Thoracic aorta (tissue), 2 donors: ENCODE measurements at regions not wholly inside any gene's neighbourhood (a gene's known extent, or its start where the extent isn't known, plus 50 kb on each side); places are given as distances from the start of the nearest gene placed in this dataset.

Experiments
- ATAC-seq: fragments of 150-250 bp; one replicate; pipeline ENCODE4 v1.8.0; 2017; ENCODE audit warnings: low read depth; ENCODE audit not compliant: insufficient number of reproducible peaks, low FRiP score
- DNase-seq: peaks from one replicate; pipeline ENCODE4 v3.0.0-alpha.2; 2020; ENCODE audit warnings: low spot score
- H3K27ac ChIP-seq, 2 donors: fragments of 200-600 bp; sonication (generic); 1 replicate in 1 of 2; 2 replicates in 1 of 2; pipeline ENCODE4 v1.5.1; 2016; ENCODE audit warnings: mild to moderate bottlenecking in 2 of 2, moderate library complexity in 2 of 2
- H3K27me3 ChIP-seq: fragments of 200-600 bp; sonication (generic); replicated peaks from 2 replicates; pipeline ENCODE4 v1.6.0; 2016; ENCODE audit warnings: mild to moderate bottlenecking; ENCODE audit not compliant: insufficient read depth
- H3K36me3 ChIP-seq: fragments of 200-600 bp; sonication (generic); one replicate; pipeline ENCODE4 v1.5.1; 2016
- H3K4me1 ChIP-seq, 2 donors: fragments of 200-600 bp; sonication (generic); 1 replicate in 1 of 2; 2 replicates in 1 of 2; pipeline versions ENCODE4 v1.5.1 to v1.6.0; 2016; ENCODE audit warnings: low read depth in 2 of 2, mild to moderate bottlenecking in 1 of 2; ENCODE audit not compliant: control insufficient read depth in 1 of 2
- H3K4me3 ChIP-seq: fragments of 200-600 bp; sonication (generic); 2 replicates; pipeline ENCODE4 v1.5.1; 2016; ENCODE audit warnings: mild to moderate bottlenecking
- H3K9me3 ChIP-seq: fragments of 200-600 bp; sonication (generic); 2 replicates; pipeline ENCODE4 v1.5.1; 2016
- CTCF ChIP-seq: fragments of 200-600 bp; sonication (generic); IDR thresholded peaks from one replicate; pipeline ENCODE4 v1.5.1; 2019; ENCODE audit warnings: antibody characterized with exemption

- no peak for ATAC-seq
- no peaks in the 10 kb centered on the region for H3K4me1 ChIP-seq
- TF ChIP-seq CTCF, result no peak
- no peak overlapping the region for H3K27ac ChIP-seq
- no peak overlapping the region for H3K4me3 ChIP-seq
- no peaks in the 10 kb centered on the region for H3K9me3 ChIP-seq
- no peaks in the 10 kb centered on the region for H3K27me3 ChIP-seq
- DNase-seq, result no peak
- H3K36me3 ChIP-seq, result no peaks in the 10 kb centered on the region
Measured at GRCh38 chr4:27343411-27343810, 482.8 kb downstream of the STIM2 start.

- H3K4me3 ChIP-seq, result no peak overlapping the region
- H3K4me1 ChIP-seq, result no peaks in the 10 kb centered on the region
- H3K27me3 ChIP-seq, result no peaks in the 10 kb centered on the region
- DNase-seq (no peak), ATAC-seq (no peak)
- H3K27ac ChIP-seq, result no peak overlapping the region
- TF ChIP-seq CTCF, result no peak
- H3K36me3 ChIP-seq, result no peaks in the 10 kb centered on the region
- H3K9me3 ChIP-seq, result no peaks in the 10 kb centered on the region
Measured at GRCh38 chr4:27350161-27350560, 489.5 kb downstream of the STIM2 start.

GRCh38 chr4:27357283-27357682, 496.6 kb downstream of the STIM2 start:
- H3K27me3 ChIP-seq, result no peaks in the 10 kb centered on the region
- no peak overlapping the region for H3K27ac ChIP-seq
- H3K36me3 ChIP-seq, result no peaks in the 10 kb centered on the region
- H3K4me1 ChIP-seq, result peaks cover 0 to 5% of the 10 kb centered on the region in 2 donors
- DNase-seq (no peak), ATAC-seq (no peak)
- no peaks in the 10 kb centered on the region for H3K9me3 ChIP-seq
- TF ChIP-seq CTCF, result peak; percentile 20
- H3K4me3 ChIP-seq, result no peak overlapping the region

GRCh38 chr4:27358269-27358668, 497.6 kb downstream of the STIM2 start:
- DNase-seq (no peak), ATAC-seq (no peak)
- Histone ChIP-seq H3K4me1 (peaks cover 0 to 5% of the 10 kb centered on the region in 2 donors), H3K27me3 (no peaks in the 10 kb centered on the region), H3K4me3 (no peak overlapping the region), H3K9me3 (no peaks in the 10 kb centered on the region), H3K27ac (no peak overlapping the region), H3K36me3 (no peaks in the 10 kb centered on the region)
- TF ChIP-seq CTCF, result no peak

- Histone ChIP-seq H3K27me3 (no peaks in the 10 kb centered on the region), H3K9me3 (no peaks in the 10 kb centered on the region), H3K4me1 (peaks cover 0 to 5% of the 10 kb centered on the region in 2 donors), H3K27ac (no peak overlapping the region), H3K36me3 (no peaks in the 10 kb centered on the region), H3K4me3 (no peak overlapping the region)
- ATAC-seq (no peak), DNase-seq (no peak)
- TF ChIP-seq CTCF, result no peak
Measured at GRCh38 chr4:27360131-27360530, 499.5 kb downstream of the STIM2 start.
